ENCODE measurements at regions not wholly inside any gene's neighbourhood (a gene's known extent, or its start where the extent isn't known, plus 50 kb on each side); places are given as distances from the start of the nearest gene placed in this dataset.
"Not testable (repeated sequence)": the region's sequence is repeated elsewhere in the genome, so short reads cannot be mapped to it uniquely, and the experiment has no call there.

DNA sequence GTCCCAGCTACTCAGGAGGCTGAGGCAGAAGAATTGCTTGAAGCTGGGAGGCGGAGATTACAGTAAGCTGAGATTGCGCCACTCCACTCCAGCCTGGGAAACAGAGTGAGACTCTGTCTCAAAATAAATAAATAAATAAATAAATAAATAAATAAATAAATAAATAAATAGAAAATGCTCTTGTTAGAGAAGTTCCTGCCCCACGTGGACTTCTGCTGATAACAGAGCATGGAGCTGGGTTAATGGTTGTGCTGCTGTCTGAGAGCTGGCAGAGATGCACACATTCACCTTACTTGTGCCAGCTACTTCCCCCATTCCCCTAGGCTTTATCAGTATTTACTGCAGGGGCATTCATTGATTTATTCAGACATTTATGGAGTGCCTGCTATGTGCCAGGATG is 155.2 kb upstream of the KCNG1 start:
- H3K4me3 Mint-ChIP-seq: no peak overlapping the region
- no peaks in the 10 kb centered on the region for H3K4me1 Mint-ChIP-seq
- no peak for DNase-seq (ENCODE audit: low spot score in 2 of 2)
- H3K27ac Mint-ChIP-seq: no peak overlapping the region
- H3K36me3 Mint-ChIP-seq: no peaks in the 10 kb centered on the region
- ATAC-seq: no peak
- no peaks in the 10 kb centered on the region for H3K9me3 Mint-ChIP-seq

- Mint-ChIP-seq H3K9me3 (no peaks in the 10 kb centered on the region), H3K27ac (no peak overlapping the region), H3K4me1 (no peaks in the 10 kb centered on the region), H3K36me3 (no peaks in the 10 kb centered on the region), H3K4me3 (no peak overlapping the region)
- no peak for ATAC-seq
- no peak for DNase-seq (ENCODE audit: low spot score in 2 of 2)
Measured at GRCh38 chr20:51176876-51177275, 154.0 kb upstream of the KCNG1 start.

- DNase-seq (ENCODE audit: low spot score in 2 of 2) (no peak), ATAC-seq (no peak)
- H3K4me3 Mint-ChIP-seq: no peak overlapping the region
- no peaks in the 10 kb centered on the region for H3K36me3 Mint-ChIP-seq
- H3K27ac Mint-ChIP-seq: no peak overlapping the region
- H3K4me1 Mint-ChIP-seq: no peaks in the 10 kb centered on the region
- H3K9me3 Mint-ChIP-seq: no peaks in the 10 kb centered on the region
Measured at GRCh38 chr20:51176446-51176845, 153.5 kb upstream of the KCNG1 start.

GRCh38 chr20:51175724-51176123 is 152.8 kb upstream of the KCNG1 start:
- no peak for ATAC-seq
- H3K9me3 Mint-ChIP-seq: no peaks in the 10 kb centered on the region
- no peaks in the 10 kb centered on the region for H3K36me3 Mint-ChIP-seq
- no peaks in the 10 kb centered on the region for H3K4me1 Mint-ChIP-seq
- DNase-seq (ENCODE audit: low spot score in 2 of 2): no peak
- no peak overlapping the region for H3K27ac Mint-ChIP-seq
- no peak overlapping the region for H3K4me3 Mint-ChIP-seq

DNA sequence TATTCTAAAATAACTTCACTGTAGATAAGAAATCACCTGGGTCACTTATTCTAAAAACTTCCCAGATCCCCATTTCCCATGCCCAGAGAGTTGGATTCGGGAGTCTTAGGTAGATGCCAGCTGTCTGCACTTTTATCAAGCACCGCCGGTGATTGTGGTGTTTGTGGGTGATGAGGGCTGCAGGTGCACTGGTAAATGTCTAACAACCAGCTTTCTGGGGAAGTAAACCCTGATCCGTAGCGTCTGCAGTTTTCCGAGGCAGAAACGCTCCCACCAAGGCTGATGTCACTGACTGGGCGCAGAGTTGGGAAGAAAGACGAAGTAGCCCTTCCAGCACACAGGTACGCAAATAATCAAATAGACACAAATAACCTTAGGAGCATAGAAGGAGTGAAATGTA is 152.2 kb upstream of the KCNG1 start:
- no peaks in the 10 kb centered on the region for H3K9me3 Mint-ChIP-seq
- ATAC-seq: no peak
- no peaks in the 10 kb centered on the region for H3K36me3 Mint-ChIP-seq
- DNase-seq (ENCODE audit: low spot score in 2 of 2): no peak
- no peaks in the 10 kb centered on the region for H3K4me1 Mint-ChIP-seq
- H3K27ac Mint-ChIP-seq: no peak overlapping the region
- H3K4me3 Mint-ChIP-seq: no peak overlapping the region

- H3K36me3 Mint-ChIP-seq: no peaks in the 10 kb centered on the region
- DNase-seq (ENCODE audit: low spot score in 2 of 2) (no peak), ATAC-seq (no peak)
- H3K27ac Mint-ChIP-seq: no peak overlapping the region
- no peak overlapping the region for H3K4me3 Mint-ChIP-seq
- no peaks in the 10 kb centered on the region for H3K4me1 Mint-ChIP-seq
- no peaks in the 10 kb centered on the region for H3K9me3 Mint-ChIP-seq
Measured at GRCh38 chr20:51174536-51174935, 151.6 kb upstream of the KCNG1 start.

DNA sequence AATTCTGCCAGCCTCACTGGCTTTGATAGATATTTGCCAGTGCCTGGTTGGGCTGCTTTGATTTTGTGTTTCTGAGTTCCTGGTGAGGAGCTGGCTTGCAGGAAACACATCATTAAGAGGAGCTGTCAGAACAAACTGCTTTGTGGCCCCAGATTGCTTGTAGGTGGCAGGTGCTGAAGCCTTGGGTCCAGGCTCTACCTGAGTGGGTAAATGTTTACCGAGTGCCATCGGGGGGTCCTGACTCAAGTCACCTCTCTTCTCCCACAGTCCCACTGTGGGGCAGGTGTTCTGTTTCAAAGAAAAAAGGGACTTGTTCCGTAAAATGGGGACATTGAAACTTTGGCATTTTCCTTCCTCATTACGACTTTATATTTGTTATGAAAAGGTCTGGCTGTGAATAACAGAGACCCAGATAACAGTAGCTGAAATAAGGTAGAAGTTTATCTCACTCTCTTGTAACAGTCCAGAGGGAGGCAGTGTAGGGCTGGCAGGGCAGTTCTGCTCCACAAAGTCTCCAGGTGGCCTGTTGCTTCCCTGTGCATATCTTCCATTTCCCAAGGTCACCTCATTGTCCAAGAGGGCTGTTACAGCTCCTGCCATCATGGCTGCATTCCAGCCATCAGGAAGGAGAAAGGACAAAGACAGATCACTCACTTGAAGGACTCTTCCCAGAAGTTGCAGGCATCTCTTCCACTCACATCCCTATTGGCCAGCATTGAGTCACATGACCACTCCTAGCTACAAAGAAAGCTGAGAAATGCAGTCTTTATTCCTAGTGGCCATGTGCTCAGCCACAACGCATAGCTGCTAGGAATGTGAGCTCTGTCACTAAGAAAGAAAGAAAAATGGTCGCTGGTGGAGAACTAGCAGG is 149.9 kb upstream of the KCNG1 start:
- Mint-ChIP-seq H3K4me3 (no peak overlapping the region), H3K9me3 (no peaks in the 10 kb centered on the region), H3K36me3 (no peaks in the 10 kb centered on the region), H3K27ac (no peak overlapping the region), H3K4me1 (peaks cover 5% of the 10 kb centered on the region)
- DNase-seq (ENCODE audit: low spot score in 2 of 2) (no peak), ATAC-seq (no peak)

DNA sequence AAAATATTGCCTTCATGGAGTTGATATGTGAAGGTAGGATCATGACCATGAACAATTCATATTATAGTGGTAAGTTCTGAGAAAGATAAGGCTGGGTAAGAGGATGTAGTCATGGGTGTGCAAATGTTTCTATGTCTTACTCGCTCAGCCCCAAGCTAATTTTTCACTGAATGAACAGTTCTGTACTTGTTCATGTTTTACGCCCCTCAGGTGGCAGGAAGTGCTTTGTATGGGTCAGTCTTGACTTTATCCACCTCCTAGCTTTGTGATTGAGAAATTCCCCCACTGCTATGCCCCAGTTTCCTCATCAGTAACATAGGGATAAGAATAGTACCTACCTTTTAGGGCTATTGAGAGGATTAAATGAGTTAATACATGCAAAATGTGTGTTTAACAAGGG is 148.2 kb upstream of the KCNG1 start:
- peaks cover 5% of the 10 kb centered on the region for H3K4me1 Mint-ChIP-seq
- no peak overlapping the region for H3K27ac Mint-ChIP-seq
- H3K4me3 Mint-ChIP-seq: no peak overlapping the region
- DNase-seq (ENCODE audit: low spot score in 2 of 2): no peak
- no peak for ATAC-seq
- H3K9me3 Mint-ChIP-seq: no peaks in the 10 kb centered on the region
- no peaks in the 10 kb centered on the region for H3K36me3 Mint-ChIP-seq

DNA sequence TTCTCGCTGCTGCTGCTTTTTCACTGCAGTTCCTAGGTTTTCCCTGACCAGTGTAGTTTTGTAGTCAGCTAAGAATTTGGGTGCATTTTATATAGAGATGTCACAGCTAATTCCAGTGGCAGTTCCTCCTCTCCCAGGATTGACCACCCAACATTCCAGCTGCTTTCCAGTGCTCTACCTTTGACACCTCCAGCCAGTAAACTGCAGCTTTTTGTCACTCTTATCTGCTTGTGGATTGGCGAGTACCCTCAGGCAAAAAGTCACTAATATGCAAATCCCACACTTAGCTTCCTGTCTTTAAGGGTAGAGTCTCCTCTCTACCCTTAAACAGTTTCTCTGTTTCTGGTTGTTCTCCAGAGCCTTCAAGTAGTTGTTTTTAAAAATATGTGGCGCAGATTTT is 146.9 kb upstream of the KCNG1 start:
- ATAC-seq: no peak
- DNase-seq (ENCODE audit: low spot score in 2 of 2): no peak
- Mint-ChIP-seq H3K27ac (no peak overlapping the region), H3K9me3 (no peaks in the 10 kb centered on the region), H3K36me3 (no peaks in the 10 kb centered on the region), H3K4me3 (no peak overlapping the region), H3K4me1 (peaks cover 5% of the 10 kb centered on the region)

DNA sequence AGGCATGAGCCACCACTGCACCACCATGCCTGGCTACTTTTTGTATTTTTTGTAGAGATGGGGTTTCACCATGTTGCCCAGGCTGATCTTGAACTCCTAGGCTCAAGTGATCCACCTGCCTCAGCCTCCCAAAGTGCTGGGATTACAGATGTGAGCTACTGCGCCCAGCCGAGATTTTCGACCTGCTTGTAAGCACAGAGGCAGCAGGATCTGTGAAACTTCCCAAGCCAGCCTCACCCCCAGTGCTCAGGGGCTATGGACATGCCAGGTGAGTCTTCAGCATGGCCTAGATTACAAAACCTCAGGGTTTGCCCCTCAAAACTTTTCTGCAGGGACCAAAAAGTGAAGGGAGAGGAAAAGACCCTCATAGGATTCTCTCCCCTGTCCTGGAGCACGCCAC is 145.0 kb upstream of the KCNG1 start:
- not testable (repeated sequence) for H3K27ac Mint-ChIP-seq; DNase-seq (ENCODE audit: low spot score in 2 of 2)

GRCh38 chr20:51166489-51166888 is 143.6 kb upstream of the KCNG1 start:
- ATAC-seq: no peak
- H3K4me1 Mint-ChIP-seq: peaks cover 5% of the 10 kb centered on the region

More for the DNA sequence above, 145.0 kb upstream of the KCNG1 start:
- not testable (repeated sequence) for H3K4me3 Mint-ChIP-seq, ATAC-seq, H3K9me3 Mint-ChIP-seq, H3K4me1 Mint-ChIP-seq, H3K36me3 Mint-ChIP-seq

GRCh38 chr20:51165131-51165530 is 142.2 kb upstream of the KCNG1 start:
- no peaks in the 10 kb centered on the region for H3K9me3 Mint-ChIP-seq
- DNase-seq (ENCODE audit: low spot score in 2 of 2): no peak
- H3K36me3 Mint-ChIP-seq: no peaks in the 10 kb centered on the region
- no peak overlapping the region for H3K27ac Mint-ChIP-seq
- peaks cover 5% of the 10 kb centered on the region for H3K4me1 Mint-ChIP-seq
- H3K4me3 Mint-ChIP-seq: no peak overlapping the region
- no peak for ATAC-seq

More at GRCh38 chr20:51166489-51166888, 143.6 kb upstream of the KCNG1 start:
- H3K36me3 Mint-ChIP-seq: no peaks in the 10 kb centered on the region
- H3K9me3 Mint-ChIP-seq: no peaks in the 10 kb centered on the region
- no peak for DNase-seq (ENCODE audit: low spot score in 2 of 2)
- H3K4me3 Mint-ChIP-seq: no peak overlapping the region
- no peak overlapping the region for H3K27ac Mint-ChIP-seq

- no peak overlapping the region for H3K4me3 Mint-ChIP-seq
- DNase-seq (ENCODE audit: low spot score in 2 of 2): no peak
- peaks cover 5% of the 10 kb centered on the region for H3K4me1 Mint-ChIP-seq
- ATAC-seq: no peak
- H3K9me3 Mint-ChIP-seq: no peaks in the 10 kb centered on the region
- no peaks in the 10 kb centered on the region for H3K36me3 Mint-ChIP-seq
- no peak overlapping the region for H3K27ac Mint-ChIP-seq
Measured at GRCh38 chr20:51164731-51165130, 141.8 kb upstream of the KCNG1 start.

DNA sequence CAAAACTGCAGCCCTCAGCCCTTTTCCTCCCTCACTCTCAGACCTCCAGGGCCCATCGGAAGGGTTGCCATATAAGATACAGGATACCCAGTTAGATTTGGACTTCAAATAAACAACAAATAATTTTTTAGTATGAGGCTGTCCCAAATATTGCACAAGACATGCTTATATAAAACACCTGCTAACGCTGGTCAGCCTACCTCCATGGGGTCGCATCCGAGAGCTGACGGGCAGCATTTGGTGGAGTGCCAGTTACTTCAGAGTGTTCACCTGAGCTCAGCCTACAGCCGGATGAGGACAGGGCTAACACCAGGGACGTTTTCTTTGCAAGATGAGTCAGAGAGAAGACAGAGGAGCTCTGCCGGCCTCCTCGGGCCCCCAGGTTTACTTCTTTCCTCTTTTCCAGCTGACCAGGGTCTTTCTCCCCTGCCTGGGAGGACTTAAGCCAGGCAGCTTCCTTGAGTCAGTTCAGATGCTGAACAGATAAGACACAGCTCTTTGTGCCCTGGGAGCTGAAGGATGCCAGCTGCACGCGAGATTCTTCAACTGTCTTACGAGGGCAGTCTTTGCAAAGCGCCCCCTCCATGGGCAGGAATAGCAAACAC is 141.2 kb upstream of the KCNG1 start:
- DNase-seq (ENCODE audit: low spot score in 2 of 2) (no peak), ATAC-seq (no peak)
- no peak overlapping the region for H3K4me3 Mint-ChIP-seq
- no peaks in the 10 kb centered on the region for H3K36me3 Mint-ChIP-seq
- no peaks in the 10 kb centered on the region for H3K9me3 Mint-ChIP-seq
- H3K27ac Mint-ChIP-seq: no peak overlapping the region
- peaks cover 5% of the 10 kb centered on the region for H3K4me1 Mint-ChIP-seq

GRCh38 chr20:51162015-51162414 is 139.1 kb upstream of the KCNG1 start:
- Mint-ChIP-seq H3K36me3 (no peaks in the 10 kb centered on the region), H3K27ac (no peak overlapping the region), H3K4me1 (no peaks in the 10 kb centered on the region), H3K4me3 (no peak overlapping the region), H3K9me3 (no peaks in the 10 kb centered on the region)
- DNase-seq (ENCODE audit: low spot score in 2 of 2) (no peak), ATAC-seq (no peak)

DNA sequence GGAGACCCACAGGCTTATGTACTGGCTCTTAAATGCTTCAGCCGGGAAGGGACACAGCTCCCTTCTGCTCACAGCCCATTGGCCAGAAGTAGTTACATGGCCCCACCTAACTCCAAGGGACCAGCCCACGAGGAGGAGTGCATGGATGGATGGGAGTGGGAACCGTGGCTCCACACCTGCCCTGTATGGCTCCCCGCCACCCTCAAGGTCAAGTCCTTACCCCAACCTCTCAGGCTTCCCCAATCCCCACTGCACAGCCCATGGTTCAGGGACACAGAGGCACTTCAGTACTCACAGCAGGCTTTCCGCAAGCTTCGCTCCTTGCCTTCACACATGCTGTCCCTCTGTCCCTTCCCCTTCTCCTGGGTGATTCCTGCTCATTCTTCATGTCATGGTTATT is 137.9 kb upstream of the KCNG1 start:
- no peaks in the 10 kb centered on the region for H3K36me3 Mint-ChIP-seq
- no peak for ATAC-seq
- H3K4me3 Mint-ChIP-seq: no peak overlapping the region
- no peaks in the 10 kb centered on the region for H3K9me3 Mint-ChIP-seq
- H3K4me1 Mint-ChIP-seq: peaks cover 5% of the 10 kb centered on the region
- H3K27ac Mint-ChIP-seq: no peak overlapping the region
- no peak for DNase-seq (ENCODE audit: low spot score in 2 of 2)

Measured in stimulated activated effector memory CD8-positive, alpha-beta T cell treated with anti-CD3 and anti-CD28 coated beads, Interleukin-12 subunit alpha, Interleukin-12 subunit beta, amount 100 ng/mL, for 72 hours (primary cell).